PFSK-1 (cell line): ENCODE measurements at regions not wholly inside any gene's neighbourhood (a gene's known extent, or its start where the extent isn't known, plus 50 kb on each side); places are given as distances from the start of the nearest gene placed in this dataset.

Experiments
- FOXP2 ChIP-seq: optimal IDR thresholded peaks from 2 replicates; pipeline ENCODE3; 2011; ENCODE audit warnings: borderline replicate concordance, control low read depth, inconsistent platforms; ENCODE audit not compliant: insufficient read depth; ENCODE audit errors: extremely low read length, extremely low read depth
- POLR2AphosphoS5 ChIP-seq: IDR thresholded peaks from 2 replicates; pipeline ENCODE4 v1.6.1; 2012; ENCODE audit warnings: low read depth, mild to moderate bottlenecking, control low read depth, low read length, moderate library complexity
- SIN3A ChIP-seq: IDR thresholded peaks from 2 replicates; pipeline ENCODE4 v1.6.1; 2012; ENCODE audit warnings: mild to moderate bottlenecking, low read length, moderate library complexity, borderline replicate concordance; ENCODE audit not compliant: insufficient read depth
- TAF1 ChIP-seq: IDR thresholded peaks from 2 replicates; pipeline ENCODE4 v1.6.1; 2012; ENCODE audit warnings: low read length, control low read depth, borderline replicate concordance; ENCODE audit not compliant: insufficient read depth
- TF ChIP-seq, protein P1 (sequence below), 2 experiments: IDR thresholded peaks; 2 replicates each; pipeline versions ENCODE4 v1.6.1 to v1.8.0; 2011 to 2012; ENCODE audit warnings: low read depth in 2 of 2, low read length in 2 of 2, control low read depth in 1 of 2, inconsistent platforms in 1 of 2, mild to moderate bottlenecking in 1 of 2, moderate library complexity in 1 of 2; ENCODE audit not compliant: insufficient read depth in 1 of 2

DNA sequence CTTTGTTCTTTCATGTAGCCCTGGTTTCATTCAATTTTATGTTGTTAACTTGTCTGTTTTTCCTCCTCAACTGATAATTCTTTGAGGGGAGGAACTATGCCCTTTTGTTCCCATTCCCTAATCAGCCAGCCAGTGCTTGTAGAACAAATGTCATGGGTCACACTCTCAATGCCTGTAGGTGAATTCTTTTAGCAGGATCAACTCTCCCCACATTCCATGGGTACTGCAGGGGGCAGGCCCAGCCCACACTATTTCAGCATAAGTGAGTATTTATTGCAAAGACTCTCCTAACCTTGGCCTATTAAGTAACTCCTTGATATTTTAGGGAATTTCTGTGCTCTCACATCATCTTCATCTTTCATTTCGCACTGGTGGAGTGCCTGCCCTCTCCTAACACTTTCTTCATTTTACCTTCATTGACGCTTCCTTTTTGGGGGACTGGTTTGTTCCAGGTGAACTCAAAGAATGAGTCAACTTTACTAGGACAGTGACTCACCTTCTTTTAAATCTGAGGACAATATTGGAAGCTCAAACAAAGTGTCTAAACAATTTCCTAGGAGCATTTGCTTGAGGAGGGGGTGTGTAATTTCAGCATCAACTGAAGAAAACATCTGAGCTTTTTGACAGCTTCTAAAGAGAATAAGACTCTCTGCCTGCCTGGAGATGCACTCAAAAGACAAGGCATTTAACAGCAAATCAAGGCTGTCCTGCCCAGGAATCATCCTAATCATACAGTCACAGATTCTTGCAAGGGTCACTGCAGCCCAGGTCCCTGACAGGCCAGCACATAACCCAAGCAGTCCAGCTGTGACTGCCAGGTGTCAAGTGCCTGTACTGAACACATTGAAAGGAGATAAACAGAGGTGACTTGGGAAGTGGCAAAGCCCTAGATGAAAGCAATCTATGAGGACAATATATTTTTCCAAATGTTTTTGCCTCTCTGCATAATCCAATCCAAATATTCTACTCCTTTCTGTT is 208.8 kb upstream of the ADRA1D start:
- TF ChIP-seq POLR2AphosphoS5, result no peak
- TF ChIP-seq SIN3A, result no peak
- TF ChIP-seq, protein P1, sequence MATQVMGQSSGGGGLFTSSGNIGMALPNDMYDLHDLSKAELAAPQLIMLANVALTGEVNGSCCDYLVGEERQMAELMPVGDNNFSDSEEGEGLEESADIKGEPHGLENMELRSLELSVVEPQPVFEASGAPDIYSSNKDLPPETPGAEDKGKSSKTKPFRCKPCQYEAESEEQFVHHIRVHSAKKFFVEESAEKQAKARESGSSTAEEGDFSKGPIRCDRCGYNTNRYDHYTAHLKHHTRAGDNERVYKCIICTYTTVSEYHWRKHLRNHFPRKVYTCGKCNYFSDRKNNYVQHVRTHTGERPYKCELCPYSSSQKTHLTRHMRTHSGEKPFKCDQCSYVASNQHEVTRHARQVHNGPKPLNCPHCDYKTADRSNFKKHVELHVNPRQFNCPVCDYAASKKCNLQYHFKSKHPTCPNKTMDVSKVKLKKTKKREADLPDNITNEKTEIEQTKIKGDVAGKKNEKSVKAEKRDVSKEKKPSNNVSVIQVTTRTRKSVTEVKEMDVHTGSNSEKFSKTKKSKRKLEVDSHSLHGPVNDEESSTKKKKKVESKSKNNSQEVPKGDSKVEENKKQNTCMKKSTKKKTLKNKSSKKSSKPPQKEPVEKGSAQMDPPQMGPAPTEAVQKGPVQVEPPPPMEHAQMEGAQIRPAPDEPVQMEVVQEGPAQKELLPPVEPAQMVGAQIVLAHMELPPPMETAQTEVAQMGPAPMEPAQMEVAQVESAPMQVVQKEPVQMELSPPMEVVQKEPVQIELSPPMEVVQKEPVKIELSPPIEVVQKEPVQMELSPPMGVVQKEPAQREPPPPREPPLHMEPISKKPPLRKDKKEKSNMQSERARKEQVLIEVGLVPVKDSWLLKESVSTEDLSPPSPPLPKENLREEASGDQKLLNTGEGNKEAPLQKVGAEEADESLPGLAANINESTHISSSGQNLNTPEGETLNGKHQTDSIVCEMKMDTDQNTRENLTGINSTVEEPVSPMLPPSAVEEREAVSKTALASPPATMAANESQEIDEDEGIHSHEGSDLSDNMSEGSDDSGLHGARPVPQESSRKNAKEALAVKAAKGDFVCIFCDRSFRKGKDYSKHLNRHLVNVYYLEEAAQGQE (IDR thresholded peaks at IDR 0.05; ENCODE audit: insufficient read depth in 1 of 2, low read depth in 2 of 2, low read length in 2 of 2), result no peak
- no peak for TF ChIP-seq TAF1

- TF ChIP-seq, protein P1 (IDR thresholded peaks at IDR 0.05; ENCODE audit: insufficient read depth in 1 of 2, low read depth in 2 of 2, low read length in 2 of 2), result no peak
- TF ChIP-seq TAF1 (no peak), SIN3A (no peak), POLR2AphosphoS5 (no peak), FOXP2 (no peak)
These were observed 206.9 kb upstream of the ADRA1D start for GRCh38 chr20:4455996-4456395.

DNA sequence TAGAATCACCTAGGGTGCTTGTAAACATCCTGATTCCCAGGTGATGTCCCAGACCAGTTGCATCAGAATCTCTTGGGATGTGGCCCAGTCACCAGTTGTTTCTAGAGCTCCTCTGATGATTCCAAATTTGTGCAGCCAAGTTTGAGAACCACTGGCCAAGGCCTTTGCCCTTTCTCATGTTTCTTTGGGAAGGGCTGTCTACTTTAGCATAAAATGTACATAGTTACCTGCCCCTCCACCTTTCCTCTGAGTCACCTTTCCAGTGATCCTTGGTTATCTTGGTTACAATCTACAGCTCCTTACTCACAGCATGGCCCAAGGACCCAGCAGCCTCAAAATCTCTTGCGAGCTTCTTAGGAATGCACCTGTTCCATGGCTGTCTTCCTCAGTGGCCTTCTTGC is 206.2 kb upstream of the ADRA1D start:
- no peak for TF ChIP-seq FOXP2
- no peak for TF ChIP-seq TAF1
- no peak for TF ChIP-seq SIN3A
- TF ChIP-seq POLR2AphosphoS5, result no peak
- TF ChIP-seq, protein P1 (IDR thresholded peaks at IDR 0.05; ENCODE audit: insufficient read depth in 1 of 2, low read depth in 2 of 2, low read length in 2 of 2), result no peak

DNA sequence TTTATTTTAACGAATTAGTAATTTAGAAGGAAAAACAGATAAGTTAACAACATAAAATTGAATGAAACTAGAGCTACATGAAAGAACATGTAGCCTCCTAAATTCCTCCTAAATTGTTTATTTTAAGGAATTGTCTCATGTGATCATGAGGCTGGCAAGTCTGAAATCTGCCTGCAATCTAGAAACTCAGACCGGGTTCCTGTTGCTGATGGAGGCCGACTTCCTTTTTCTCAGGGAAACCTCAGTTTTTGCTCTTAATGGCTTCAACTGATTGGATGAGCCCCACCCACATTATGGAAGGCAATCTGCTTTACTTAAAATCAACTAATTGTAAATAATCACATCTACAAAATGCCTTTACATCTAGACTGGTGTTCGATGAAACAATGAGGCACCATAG is 205.0 kb upstream of the ADRA1D start:
- TF ChIP-seq SIN3A (no peak), TAF1 (no peak), FOXP2 (no peak), POLR2AphosphoS5 (no peak)
- TF ChIP-seq, protein P1 (IDR thresholded peaks at IDR 0.05; ENCODE audit: insufficient read depth in 1 of 2, low read depth in 2 of 2, low read length in 2 of 2), result no peak
